Femur (tissue), 1 donor: ENCODE measurements at regions not wholly inside any gene's neighbourhood (a gene's known extent, or its start where the extent isn't known, plus 50 kb on each side); places are given as distances from the start of the nearest gene placed in this dataset.
"Not testable (repeated sequence)": the region's sequence is repeated elsewhere in the genome, so short reads cannot be mapped to it uniquely, and the experiment has no call there.

Experiments
- DNase-seq: peaks from one replicate; pipeline ENCODE4 v3.0.0-alpha.2; 2017

DNA sequence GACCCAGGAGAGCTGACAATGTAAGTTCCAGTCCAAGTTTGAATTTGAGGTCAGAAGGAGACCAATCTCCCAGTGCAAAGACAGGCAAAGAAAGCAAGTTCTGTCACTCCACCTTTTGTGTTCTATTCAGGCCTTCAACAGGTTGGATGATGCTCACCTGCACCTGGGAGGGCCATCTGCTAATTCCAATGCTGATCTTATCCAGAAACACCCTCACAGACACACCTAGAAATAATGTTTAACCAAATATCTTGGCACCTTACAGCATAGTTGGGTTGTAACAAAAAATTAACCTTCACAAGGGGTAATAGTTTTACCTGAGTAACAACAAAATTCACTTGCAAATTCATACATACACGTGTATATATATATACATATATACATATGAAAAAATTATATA lies 190.8 kb downstream of the DIRAS2 start:
- no peak for DNase-seq

GRCh38 chr9:90455316-90455715 lies 187.3 kb downstream of the DIRAS2 start:
- no peak for DNase-seq

DNA sequence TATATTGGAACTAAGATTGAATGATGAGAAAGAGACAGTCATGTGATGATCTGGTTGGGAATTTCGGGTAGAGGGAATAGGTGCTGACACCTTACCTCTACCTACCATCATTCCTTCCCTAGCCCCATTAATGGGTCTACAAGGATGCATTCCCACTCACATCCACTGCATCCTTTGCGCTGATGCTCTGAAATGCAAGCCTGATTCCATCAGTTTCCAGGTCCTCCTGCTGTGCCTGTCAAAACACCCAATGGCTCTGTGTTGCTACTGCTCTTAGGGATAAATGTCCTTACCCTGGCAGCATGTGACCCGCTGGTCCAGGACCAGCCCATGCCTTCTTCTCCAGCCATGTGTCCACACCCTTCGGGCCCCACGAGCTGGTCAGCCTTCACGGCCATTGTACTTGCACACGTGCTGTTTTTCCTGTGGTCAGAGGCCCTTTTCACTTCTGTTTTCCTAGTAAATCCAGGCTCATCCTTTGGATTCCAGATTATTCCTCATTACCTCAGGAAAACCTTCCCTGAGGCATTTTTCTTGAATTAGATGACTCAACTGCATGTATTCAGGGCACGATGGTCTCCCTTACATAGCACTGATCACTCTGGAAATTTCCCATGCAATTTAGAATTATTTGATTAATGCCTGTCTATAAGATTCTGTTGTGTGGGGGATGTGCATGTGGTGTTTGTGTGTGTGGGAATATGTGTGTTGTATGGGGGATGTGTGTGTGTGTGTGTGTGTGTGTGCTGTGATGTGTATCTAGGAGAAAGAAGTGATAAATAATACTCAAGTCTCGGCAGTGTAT lies 185.0 kb downstream of the DIRAS2 start:
- no peak for DNase-seq

DNA sequence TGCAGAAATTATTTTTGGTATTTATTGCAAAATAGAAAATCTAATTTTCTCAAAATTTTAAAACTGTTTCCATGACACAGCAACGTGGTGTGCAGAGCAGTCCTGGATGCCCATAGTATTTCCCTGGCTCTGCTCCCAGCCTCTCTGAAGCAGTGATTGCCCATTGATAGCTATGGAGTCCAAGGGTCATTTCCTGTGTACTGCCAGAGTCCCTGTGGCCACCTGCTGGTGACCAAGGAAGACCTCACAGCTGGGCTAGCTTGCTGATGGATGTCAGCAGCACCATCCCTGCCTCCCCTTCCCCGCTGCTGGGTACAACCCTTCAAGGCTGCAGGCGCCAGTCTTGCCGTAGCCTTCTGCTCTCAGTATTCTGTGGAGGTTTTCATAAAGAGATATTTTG lies 184.1 kb downstream of the DIRAS2 start:
- no peak for DNase-seq

DNA sequence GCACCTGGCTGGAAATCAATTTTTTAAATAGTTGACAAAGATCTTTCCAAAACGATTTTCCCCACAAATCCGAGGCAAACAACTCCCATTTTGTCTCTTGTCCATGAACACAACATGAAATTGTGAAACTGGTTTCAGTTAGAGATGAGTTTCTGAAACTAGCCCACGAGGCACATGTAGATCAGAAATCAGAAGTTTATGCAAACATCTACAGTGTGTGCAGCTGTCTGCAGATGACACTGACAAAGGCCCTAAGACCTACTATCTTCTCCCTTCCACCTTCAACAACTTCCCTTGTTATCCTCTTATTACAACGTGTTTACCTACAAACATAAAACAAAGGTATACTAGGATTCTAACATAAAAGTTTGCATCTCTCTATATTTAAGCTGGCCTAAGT lies 183.3 kb downstream of the DIRAS2 start:
- DNase-seq = no peak

- DNase-seq = no peak
Observed at GRCh38 chr9:90460220-90460619, 182.4 kb downstream of the DIRAS2 start.

- DNase-seq = no peak
Observed at GRCh38 chr9:90464978-90465377, 177.6 kb downstream of the DIRAS2 start.

DNA sequence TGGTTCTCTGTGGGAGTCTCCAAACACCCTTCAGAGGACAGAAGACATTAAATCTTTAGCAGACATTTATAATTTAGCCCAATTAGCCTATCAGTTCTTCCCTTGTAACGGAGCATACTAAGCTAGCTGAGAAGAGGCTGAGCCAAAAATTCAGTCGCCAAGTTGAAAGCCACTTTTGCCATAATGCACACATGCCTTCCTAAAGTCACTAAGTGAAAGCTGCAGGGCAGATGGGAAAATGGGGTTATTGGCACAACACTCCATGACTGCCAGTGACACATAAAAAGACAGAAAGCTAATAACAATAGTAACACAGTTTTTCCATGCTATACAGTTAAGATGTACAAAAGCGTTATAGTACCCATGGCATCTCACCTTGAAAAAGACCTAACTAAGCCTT lies 176.2 kb downstream of the DIRAS2 start:
- DNase-seq = no peak

- no peak for DNase-seq
Observed at GRCh38 chr9:90469435-90469834, 173.2 kb downstream of the DIRAS2 start.

DNA sequence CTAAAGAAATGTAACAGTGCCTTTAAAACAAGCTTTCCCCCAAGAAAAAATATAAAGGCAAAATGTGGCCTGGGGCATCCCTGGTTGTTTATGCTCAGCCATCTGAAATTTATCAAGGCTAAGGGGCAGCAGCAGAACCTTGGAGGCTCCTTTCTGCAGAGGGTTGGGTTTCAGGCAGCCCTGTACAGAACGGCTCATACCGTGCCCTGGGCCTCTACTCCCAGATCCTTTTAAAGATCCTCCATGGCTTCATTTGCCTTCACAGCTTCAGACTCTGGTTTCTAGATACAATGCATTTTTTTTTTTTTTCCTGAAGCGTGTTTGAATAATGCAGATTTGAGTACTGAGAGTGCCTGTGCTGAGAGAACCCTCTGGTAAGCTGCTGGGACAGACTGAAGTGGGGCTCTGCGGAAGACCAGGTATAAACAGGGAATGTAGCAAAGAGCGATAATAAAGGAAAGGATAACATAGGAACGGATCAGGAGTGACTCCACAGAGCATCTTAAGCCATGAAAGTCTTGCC lies 172.7 kb downstream of the DIRAS2 start:
- DNase-seq = no peak

GRCh38 chr9:90476058-90476457 lies 166.6 kb downstream of the DIRAS2 start:
- DNase-seq = no peak

- no peak for DNase-seq
Observed at GRCh38 chr9:90477535-90477934, 165.1 kb downstream of the DIRAS2 start.

GRCh38 chr9:90478821-90479220 lies 163.8 kb downstream of the DIRAS2 start:
- DNase-seq = no peak

- no peak for DNase-seq
Observed at GRCh38 chr9:90485028-90485427, 157.6 kb downstream of the DIRAS2 start.

GRCh38 chr9:90489066-90489465 lies 153.6 kb downstream of the DIRAS2 start:
- no peak for DNase-seq

- DNase-seq = peak; percentile 24
Observed at GRCh38 chr9:90499761-90500160, 142.9 kb downstream of the DIRAS2 start.

- no peak for DNase-seq
Observed at GRCh38 chr9:90502134-90502533, 140.5 kb downstream of the DIRAS2 start.

DNA sequence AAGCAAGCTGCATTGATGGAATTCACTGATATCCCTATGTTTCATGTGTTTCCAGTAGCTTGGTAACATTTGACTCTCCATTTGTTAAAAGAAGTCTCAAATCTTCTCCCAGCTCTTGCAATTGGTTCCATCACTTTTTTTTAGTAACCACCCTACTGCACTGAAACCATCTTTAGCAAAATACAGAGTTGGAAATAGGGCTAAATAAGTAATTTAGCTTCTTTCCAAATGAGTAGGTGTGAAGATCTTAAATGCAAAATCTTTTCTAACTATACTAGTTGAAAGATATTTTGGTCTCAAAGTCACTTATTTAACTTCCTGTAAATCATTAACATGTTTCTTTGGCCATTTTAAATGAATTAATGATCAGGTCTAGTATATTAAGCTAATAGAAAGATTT lies 138.1 kb downstream of the DIRAS2 start:
- DNase-seq = no peak

- DNase-seq = no peak
Observed at GRCh38 chr9:90505695-90506094, 136.9 kb downstream of the DIRAS2 start.

DNA sequence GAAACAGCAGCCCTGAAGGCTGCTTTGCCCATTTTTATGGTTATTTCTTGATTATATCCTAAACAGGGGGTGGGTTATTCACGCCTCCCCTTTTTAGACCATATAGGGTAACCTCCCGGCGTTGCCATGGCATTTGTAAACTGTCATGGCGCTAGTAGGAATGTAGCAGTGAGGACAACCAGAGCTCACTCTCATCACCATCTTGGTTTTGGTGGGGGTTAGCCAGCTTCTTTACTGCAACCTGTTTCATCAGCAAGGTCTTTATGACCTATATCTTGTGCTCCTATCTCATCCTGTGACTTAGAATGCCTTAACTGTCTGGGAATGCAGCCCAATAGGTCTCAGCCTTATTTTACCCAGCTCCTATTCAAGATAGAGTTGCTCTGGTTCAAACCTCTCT lies 136.2 kb downstream of the DIRAS2 start:
- DNase-seq = not testable (repeated sequence)

GRCh38 chr9:90507621-90508020 lies 135.0 kb downstream of the DIRAS2 start:
- DNase-seq = no peak

GRCh38 chr9:90508940-90509339 lies 133.7 kb downstream of the DIRAS2 start:
- no peak for DNase-seq

DNA sequence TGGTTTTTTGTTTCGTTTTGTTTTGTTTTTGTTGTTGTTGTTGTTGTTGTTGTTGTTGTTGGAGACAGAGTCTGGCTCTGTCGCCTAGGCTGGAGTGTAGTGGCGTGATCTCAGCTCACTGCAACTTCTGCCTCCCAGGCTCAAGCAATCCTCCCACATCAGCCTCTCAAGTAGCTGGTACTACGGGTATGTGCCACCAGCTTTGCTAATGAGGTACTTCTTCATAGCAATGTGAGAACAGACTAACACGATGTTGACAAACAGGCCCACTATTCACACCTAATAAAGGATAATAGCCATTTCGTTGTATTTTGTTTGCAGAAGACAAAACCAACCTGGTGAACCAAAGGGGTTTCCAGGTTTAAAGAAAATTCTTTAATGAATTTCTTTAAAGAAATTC lies 130.9 kb downstream of the DIRAS2 start:
- DNase-seq = no peak

DNA sequence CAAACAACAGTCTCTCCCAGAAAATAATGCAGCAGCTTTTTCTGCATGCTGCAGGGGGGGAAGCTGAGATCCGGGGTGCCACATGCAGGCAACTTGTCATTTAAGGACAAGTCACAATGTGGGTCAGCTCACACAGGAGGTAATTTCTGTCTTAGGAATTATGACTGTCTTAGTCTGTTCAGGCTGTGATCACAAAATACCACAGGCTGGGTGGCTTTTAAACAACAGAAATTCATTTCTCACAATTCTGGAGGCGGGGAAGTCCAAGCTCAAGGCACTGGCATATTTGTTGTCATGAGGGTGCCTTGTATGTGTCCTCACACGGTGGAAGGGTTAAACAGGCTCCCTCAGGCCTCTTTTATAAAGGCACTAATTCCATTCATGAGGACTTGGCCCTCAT lies 127.7 kb downstream of the DIRAS2 start:
- no peak for DNase-seq

- DNase-seq = no peak
Observed at GRCh38 chr9:90515510-90515909, 127.1 kb downstream of the DIRAS2 start.
